WTC11 (cell line): ENCODE measurements at regions not wholly inside any gene's neighbourhood (a gene's known extent, or its start where the extent isn't known, plus 50 kb on each side); places are given as distances from the start of the nearest gene placed in this dataset.

ENCODE experiments used
- ATAC-seq: fragments of 200-7000 bp; cut with Tn5 transposase; 2 replicates; pipeline ENCODE4 v1.10.0; 2021; ENCODE audit warnings: mild to moderate bottlenecking, moderate library complexity
- CTCF ChIA-PET: fragments of 300-600 bp; sonication (Branson Sonifier 250); formaldehyde crosslinking; loops from one replicate; lab custom pipeline; 2021; ENCODE audit warnings: antibody characterized with exemption; lab: Charles Lee
- POLR2A ChIA-PET: fragments of 350-600 bp; sonication (Branson Sonifier 250); formaldehyde crosslinking; loops from one replicate; lab custom pipeline; 2021; ENCODE audit warnings: antibody characterized with exemption; lab: Charles Lee
- DNase-seq: peaks from one replicate; pipeline ENCODE4 v3.0.0; 2021; ENCODE audit warnings: low spot score
- H3K27ac Mint-ChIP-seq: 2 replicates; pipeline ENCODE4 v1.8.0; 2021; ENCODE audit warnings: mixed read lengths
- H3K27me3 Mint-ChIP-seq: 2 replicates; pipeline ENCODE4 v1.8.0; 2021; ENCODE audit warnings: low read depth, mild to moderate bottlenecking, moderate library complexity, mixed read lengths
- H3K36me3 Mint-ChIP-seq: 2 replicates; pipeline ENCODE4 v1.8.0; 2021; ENCODE audit warnings: mixed read lengths
- H3K4me1 Mint-ChIP-seq: 2 replicates; pipeline ENCODE4 v1.8.0; 2022; ENCODE audit warnings: mixed read lengths
- H3K4me3 Mint-ChIP-seq: 2 replicates; pipeline ENCODE4 v1.8.0; 2021; ENCODE audit warnings: mild to moderate bottlenecking, moderate library complexity, mixed read lengths
- H3K9me3 Mint-ChIP-seq: 2 replicates; pipeline ENCODE4 v1.8.0; 2021; ENCODE audit warnings: mixed read lengths
- CBFB ChIP-seq: sonication (generic); formaldehyde crosslinking; IDR thresholded peaks from 2 replicates; pipeline ENCODE4 v1.8.1; 2022; ENCODE audit warnings: mild to moderate bottlenecking, low read depth, missing genetic modification reagents
- EMX1 ChIP-seq: fragments of 250-450 bp; sonication (Bioruptor Pico); IDR thresholded peaks from 2 replicates; pipeline ENCODE4 v1.8.0; 2021; ENCODE audit warnings: mild to moderate bottlenecking
- FOXP1 ChIP-seq: sonication (generic); formaldehyde crosslinking; IDR thresholded peaks from 2 replicates; pipeline ENCODE4 v1.8.0; 2022; ENCODE audit warnings: missing genetic modification reagents, mild to moderate bottlenecking, moderate library complexity, borderline replicate concordance
- GABPB1 ChIP-seq: sonication (generic); formaldehyde crosslinking; IDR thresholded peaks from 2 replicates; pipeline ENCODE4 v1.8.1; 2023; ENCODE audit warnings: mild to moderate bottlenecking, missing genetic modification reagents
- KAT7 ChIP-seq: sonication (generic); formaldehyde crosslinking; IDR thresholded peaks from 2 replicates; pipeline ENCODE4 v1.8.1; 2023; ENCODE audit warnings: missing genetic modification reagents, mild to moderate bottlenecking, borderline replicate concordance
- NFATC4 ChIP-seq: fragments of 250-450 bp; sonication (Bioruptor Pico); IDR thresholded peaks from 2 replicates; pipeline ENCODE4 v1.9.0; 2021; ENCODE audit warnings: mild to moderate bottlenecking
- PRDM15 ChIP-seq: sonication (generic); formaldehyde crosslinking; IDR thresholded peaks from 2 replicates; pipeline ENCODE4 v1.8.0; 2022; ENCODE audit warnings: missing genetic modification reagents
- TCF7 ChIP-seq: sonication (generic); formaldehyde crosslinking; IDR thresholded peaks from 2 replicates; pipeline ENCODE4 v1.8.0; 2022; ENCODE audit warnings: mild to moderate bottlenecking, low read depth, missing genetic modification reagents, moderate library complexity
- TEAD1 ChIP-seq: sonication (generic); formaldehyde crosslinking; IDR thresholded peaks from 2 replicates; pipeline ENCODE4 v1.8.0; 2022; ENCODE audit warnings: mild to moderate bottlenecking, missing genetic modification reagents
- ZBTB43 ChIP-seq: sonication (generic); formaldehyde crosslinking; IDR thresholded peaks from 2 replicates; pipeline ENCODE4 v1.8.1; 2023; ENCODE audit warnings: mild to moderate bottlenecking, missing genetic modification reagents
- ZMAT4 ChIP-seq: fragments of 250-450 bp; sonication (Bioruptor Pico); IDR thresholded peaks from 2 replicates; pipeline ENCODE4 v1.9.0; 2021; ENCODE audit warnings: mild to moderate bottlenecking
- ZNF281 ChIP-seq: sonication (generic); formaldehyde crosslinking; IDR thresholded peaks from 2 replicates; pipeline ENCODE4 v1.8.0; 2023; ENCODE audit warnings: mild to moderate bottlenecking, missing genetic modification reagents
- ZNF317 ChIP-seq: sonication (generic); formaldehyde crosslinking; IDR thresholded peaks from 2 replicates; pipeline ENCODE4 v1.8.1; 2023; ENCODE audit warnings: low read depth, mild to moderate bottlenecking, moderate library complexity, missing genetic modification reagents, borderline replicate concordance
- ZNF416 ChIP-seq: fragments of 250-450 bp; sonication (Bioruptor Pico); IDR thresholded peaks from 2 replicates; pipeline ENCODE4 v1.9.0; 2021; ENCODE audit warnings: mild to moderate bottlenecking, inconsistent platforms
- ZNF532 ChIP-seq: fragments of 250-450 bp; sonication (Bioruptor Pico); IDR thresholded peaks from 2 replicates; pipeline ENCODE4 v1.9.0; 2021; ENCODE audit warnings: mild to moderate bottlenecking, borderline replicate concordance
- ZNF671 ChIP-seq: fragments of 250-450 bp; sonication (Bioruptor Pico); IDR thresholded peaks from 2 replicates; pipeline ENCODE4 v1.8.0; 2021; ENCODE audit warnings: mild to moderate bottlenecking

DNA sequence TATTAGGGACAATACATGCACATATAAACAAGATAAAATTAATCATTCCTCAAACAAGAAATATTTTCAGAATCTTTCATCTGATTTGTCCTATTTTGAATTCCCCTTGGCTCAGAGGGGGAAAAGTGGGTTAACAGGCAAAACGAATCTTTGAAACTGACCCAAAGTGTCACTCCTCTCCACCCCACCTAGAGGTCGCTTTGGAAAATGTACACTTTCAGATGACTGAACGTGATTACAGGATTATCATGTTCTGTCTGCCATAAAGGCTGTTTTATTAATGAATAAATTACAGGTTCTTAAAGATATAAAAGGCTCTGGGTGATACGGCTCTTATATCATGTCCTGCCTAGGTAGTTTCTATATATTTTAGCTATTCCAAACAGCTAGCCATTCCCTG lies 1735.0 kb downstream of the LRRC4C start:
- TF ChIP-seq CBFB (CRISPR knock-in tag) (no peak), NFATC4 (CRISPR knock-in tag) (no peak), ZNF281 (CRISPR knock-in tag) (no peak), KAT7 (no peak), ZNF671 (CRISPR knock-in tag) (no peak), EMX1 (CRISPR knock-in tag) (no peak), PRDM15 (CRISPR knock-in tag) (no peak), TCF7 (CRISPR knock-in tag) (no peak)
- ATAC-seq (no peak), DNase-seq (no peak)
- H3K4me3 Mint-ChIP-seq: no peak overlapping the region
- peaks cover 59% of the 10 kb centered on the region for H3K36me3 Mint-ChIP-seq
- CTCF ChIA-PET: no interaction called here
- POLR2A ChIA-PET: no interaction called here
- H3K27ac Mint-ChIP-seq: no peak overlapping the region
- peaks cover 4% of the 10 kb centered on the region; the same call in 1 of the 2 replicates for H3K27me3 Mint-ChIP-seq
- no peaks in the 10 kb centered on the region for H3K4me1 Mint-ChIP-seq
- peaks cover 76% of the 10 kb centered on the region for H3K9me3 Mint-ChIP-seq

GRCh38 chr11:39712581-39712980 lies 1746.9 kb downstream of the LRRC4C start:
- peaks cover 63% of the 10 kb centered on the region for H3K9me3 Mint-ChIP-seq
- no peak for TF ChIP-seq ZBTB43 (CRISPR knock-in tag)
- TF ChIP-seq ZMAT4: no peak
- no peak for TF ChIP-seq ZNF671 (CRISPR knock-in tag)
- TF ChIP-seq GABPB1 (CRISPR knock-in tag): no peak
- TF ChIP-seq ZNF317 (CRISPR knock-in tag): no peak
- no peak for TF ChIP-seq FOXP1 (CRISPR knock-in tag)
- no peak for TF ChIP-seq ZNF532 (CRISPR knock-in tag)
- no peak for TF ChIP-seq TEAD1 (CRISPR knock-in tag)
- TF ChIP-seq ZNF416 (CRISPR knock-in tag): no peak
- H3K27ac Mint-ChIP-seq: no peak overlapping the region
- no peak for ATAC-seq
- POLR2A ChIA-PET: no interaction called here
- no peak for DNase-seq
- no peaks in the 10 kb centered on the region for H3K4me1 Mint-ChIP-seq
- CTCF ChIA-PET: no interaction called here
- no peak overlapping the region for H3K4me3 Mint-ChIP-seq
- peaks cover 48% of the 10 kb centered on the region for H3K36me3 Mint-ChIP-seq
- H3K27me3 Mint-ChIP-seq: peaks cover 4% of the 10 kb centered on the region
